Adrenal gland (tissue), 9 donors: ENCODE measurements at regions not wholly inside any gene's neighbourhood (a gene's known extent, or its start where the extent isn't known, plus 50 kb on each side); places are given as distances from the start of the nearest gene placed in this dataset.
A peak's percentile ranks its signal among the peaks of the same experiment; 100 is the strongest.
"Not testable (repeated sequence)": the region's sequence is repeated elsewhere in the genome, so short reads cannot be mapped to it uniquely, and the experiment has no call there.

Experiments used
- DNase-seq, 7 donors: peaks; one replicate each; pipeline ENCODE4 v3.0.0-alpha.2; 2019 to 2020
- H3K27ac ChIP-seq, 5 donors: fragments of 200-600 bp; sonication (generic) in 4 of 5; 1 replicate in 3 of 5; 2 replicates in 2 of 5; pipeline versions ENCODE4 v1.5.1 to v1.8.0; 2016 to 2020; ENCODE audit warnings: mild to moderate bottlenecking in 1 of 5
- H3K27me3 ChIP-seq: fragments of 200-600 bp; 2 replicates; pipeline ENCODE4 v1.8.0; 2021
- H3K36me3 ChIP-seq, 2 donors: fragments of 200-600 bp; replicated peaks in 1 of 2; 1 replicate in 1 of 2; 2 replicates in 1 of 2; pipeline versions ENCODE4 v1.5.1 to v1.8.0; 2018 to 2022
- H3K4me1 ChIP-seq, 2 donors: fragments of 200-600 bp; replicated peaks in 1 of 2; 1 replicate in 1 of 2; 2 replicates in 1 of 2; pipeline versions ENCODE4 v1.5.1 to v1.8.0; 2018 to 2021
- H3K4me3 ChIP-seq, 4 donors: fragments of 200-600 bp; sonication (generic) in 3 of 4; one replicate each; pipeline ENCODE4 v1.5.1; 2016 to 2018
- H3K9me3 ChIP-seq, 3 donors: fragments of 200-600 bp; sonication (generic) in 1 of 3; replicated peaks in 1 of 3; 1 replicate in 2 of 3; 2 replicates in 1 of 3; pipeline versions ENCODE4 v1.5.1 to v1.8.0; 2016 to 2021
- POLR2A ChIP-seq, 2 donors: fragments of 450-650 bp; IDR thresholded peaks; one replicate each; pipeline ENCODE4 v1.6.1; 2017; ENCODE audit warnings: antibody characterized with exemption in 2 of 2, mild to moderate bottlenecking in 2 of 2, moderate library complexity in 1 of 2
- WGBS, 4 donors: extraction: QIAGEN DNeasy Blood & Tissue Kit in 2 of 4; methylation state at CpG; one replicate each; pipeline versions ENCODE4 v1.1.5 to v1.1.7; 2013 to 2017; 5-methylcytosine and 5-hydroxymethylcytosine counted together
- intact Hi-C, 2 donors: fragments of 100-400 bp; cut with DNase I; formaldehyde crosslinking; loops; one replicate each; pipeline versions ENCODE4 v1.14.1 to v1.15.0; 2022 to 2023
- TF ChIP-seq, protein P1 (sequence below), 6 experiments: fragments of 450-650 bp in 4 of 6; fragments of 200-600 bp in 2 of 6; sonication (generic) in 1 of 6; IDR thresholded peaks; 1 replicate in 5 of 6; 2 replicates in 1 of 6; pipeline versions ENCODE4 v1.5.1 to v1.8.0; 2016 to 2021; ENCODE audit warnings: antibody characterized with exemption in 6 of 6, mild to moderate bottlenecking in 2 of 6, moderate library complexity in 1 of 6
- donor health status: healthy with polysubstance abuse.
- donor health status: Bipolar disorder and iron deficiency.
- donor health status: DM: yes; HTN: yes; CAD: no.
- donor health status: DM: no; HTN: no; CAD: no.
- donor health status: DM: no; HTN: no; CAD: no.

DNA sequence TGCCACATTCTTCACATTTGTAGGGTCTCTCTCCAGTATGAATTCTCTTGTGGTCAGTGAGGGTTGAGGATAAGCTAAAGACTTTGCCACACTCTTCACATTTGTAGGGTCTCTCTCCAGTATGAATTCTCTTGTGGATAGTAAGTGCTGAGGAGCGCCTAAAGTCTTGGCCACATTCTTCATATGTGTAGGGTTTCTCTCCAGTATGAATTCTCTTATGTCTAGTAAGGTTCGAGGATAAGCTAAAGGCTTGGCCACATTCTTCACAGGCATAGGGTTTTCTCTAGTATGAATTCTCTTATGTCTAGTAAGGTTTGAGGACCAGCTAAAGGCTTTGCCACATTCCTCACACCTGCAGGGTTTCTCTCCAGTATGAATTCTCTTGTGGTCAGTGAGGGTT is 706.9 kb upstream of the ZNF722 start:
- 67 to 86% (median 74%) methylated on average over 2 of the region's 2 CpGs; no CpG with 5 or more reads in 1 of the 4 donors for WGBS, 4 donors
- H3K36me3 ChIP-seq, DNase-seq, H3K27ac ChIP-seq, H3K4me3 ChIP-seq, H3K27me3 ChIP-seq, H3K9me3 ChIP-seq, intact Hi-C loops, H3K4me1 ChIP-seq: not testable (repeated sequence)

DNA sequence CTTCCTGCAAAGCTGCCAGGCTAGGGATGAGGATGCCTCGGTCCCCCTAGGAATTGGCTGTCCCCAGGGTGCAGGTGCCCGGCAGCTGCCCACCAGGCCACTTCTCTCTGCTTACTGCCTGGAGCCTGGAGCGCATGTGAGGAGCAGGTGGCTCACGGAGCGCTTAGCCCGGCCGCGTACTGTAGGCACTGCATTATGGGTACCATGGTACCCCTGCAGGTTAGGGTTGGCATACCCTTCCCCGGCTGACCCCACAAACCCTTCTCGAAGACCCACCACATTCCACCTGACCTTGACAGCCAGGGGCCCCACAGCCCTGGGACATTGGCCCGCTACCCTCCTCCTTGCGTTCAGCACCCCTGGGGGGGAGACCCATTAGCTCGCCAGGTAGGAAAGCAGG is 681.1 kb upstream of the ZNF722 start:
- H3K4me1 ChIP-seq, H3K27me3 ChIP-seq, H3K27ac ChIP-seq, H3K4me3 ChIP-seq, H3K36me3 ChIP-seq, H3K9me3 ChIP-seq, intact Hi-C loops: not testable (repeated sequence)
- 93 to 99% methylated on average over 7 to 8 of the region's 13 CpGs; no CpG with 5 or more reads in 2 of the 4 donors for WGBS, 4 donors
- peak in 1 of 7 donors; percentile 5 for DNase-seq

DNA sequence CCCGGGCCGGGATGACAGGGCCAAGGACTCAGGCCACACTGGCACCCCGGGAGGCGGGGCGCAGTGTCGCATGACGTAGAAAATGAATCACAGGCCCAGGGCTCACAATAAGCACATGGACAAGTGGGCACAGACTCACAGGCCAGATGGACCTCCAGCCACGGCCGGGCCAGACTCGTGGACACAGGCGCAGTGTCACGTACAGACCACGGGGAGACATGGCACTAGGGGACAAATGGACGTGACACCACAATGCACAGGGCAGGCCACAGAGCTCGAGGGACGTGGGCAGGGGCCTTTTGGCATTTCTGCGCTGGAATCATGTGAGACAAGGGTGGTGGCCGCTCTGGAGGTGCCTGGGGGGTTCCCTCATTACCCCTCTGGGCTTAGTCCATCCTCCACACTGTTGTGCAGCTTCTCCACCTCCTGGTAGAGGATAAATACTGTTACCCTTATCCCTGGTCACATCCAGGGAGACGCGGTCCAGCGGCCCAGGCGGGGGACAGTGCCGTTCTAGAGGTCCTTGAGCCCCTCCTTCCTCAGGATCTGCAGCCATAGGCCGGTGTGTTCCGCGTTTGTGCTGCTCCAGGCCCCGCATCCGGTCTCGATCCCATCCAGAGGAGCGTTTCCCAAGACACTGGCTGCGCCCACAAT is 649.8 kb upstream of the ZNF722 start:
- DNase-seq, intact Hi-C loops, H3K9me3 ChIP-seq, H3K36me3 ChIP-seq, H3K4me3 ChIP-seq, H3K27ac ChIP-seq, H3K4me1 ChIP-seq, H3K27me3 ChIP-seq: not testable (repeated sequence)
- 82 to 89% (median 85%) methylated on average over 10 to 18 of the region's 31 CpGs for WGBS, 4 donors

DNA sequence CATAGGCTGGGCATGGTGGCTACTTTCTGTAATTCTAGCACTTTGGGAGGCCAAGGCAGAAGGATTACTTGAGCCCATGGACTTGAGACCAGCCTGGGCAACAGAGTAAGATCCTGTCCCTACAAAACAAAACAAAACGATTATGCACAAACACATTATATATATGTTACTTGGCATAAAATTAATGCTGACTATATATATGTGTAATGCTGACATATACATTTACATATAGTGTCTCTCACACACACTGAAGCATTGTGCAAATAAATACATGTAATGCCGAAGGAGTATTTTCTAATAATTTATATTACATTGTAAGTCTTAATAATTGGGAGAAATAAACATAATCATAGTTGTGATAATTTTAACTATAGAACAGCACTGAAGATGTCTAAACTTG is 621.8 kb upstream of the ZNF722 start:
- DNase-seq, result no peak
- intact Hi-C loops, result no loop called here
- Histone ChIP-seq H3K27me3 (no peaks in the 10 kb centered on the region), H3K4me3 (no peak overlapping the region), H3K36me3 (no peaks in the 10 kb centered on the region), H3K9me3 (no peaks in the 10 kb centered on the region), H3K4me1 (no peaks in the 10 kb centered on the region), H3K27ac (no peak overlapping the region)
- 39 to 54% (median 43%) methylated on average over 2 of the region's 2 CpGs for WGBS, 4 donors
- TF ChIP-seq, protein P1, sequence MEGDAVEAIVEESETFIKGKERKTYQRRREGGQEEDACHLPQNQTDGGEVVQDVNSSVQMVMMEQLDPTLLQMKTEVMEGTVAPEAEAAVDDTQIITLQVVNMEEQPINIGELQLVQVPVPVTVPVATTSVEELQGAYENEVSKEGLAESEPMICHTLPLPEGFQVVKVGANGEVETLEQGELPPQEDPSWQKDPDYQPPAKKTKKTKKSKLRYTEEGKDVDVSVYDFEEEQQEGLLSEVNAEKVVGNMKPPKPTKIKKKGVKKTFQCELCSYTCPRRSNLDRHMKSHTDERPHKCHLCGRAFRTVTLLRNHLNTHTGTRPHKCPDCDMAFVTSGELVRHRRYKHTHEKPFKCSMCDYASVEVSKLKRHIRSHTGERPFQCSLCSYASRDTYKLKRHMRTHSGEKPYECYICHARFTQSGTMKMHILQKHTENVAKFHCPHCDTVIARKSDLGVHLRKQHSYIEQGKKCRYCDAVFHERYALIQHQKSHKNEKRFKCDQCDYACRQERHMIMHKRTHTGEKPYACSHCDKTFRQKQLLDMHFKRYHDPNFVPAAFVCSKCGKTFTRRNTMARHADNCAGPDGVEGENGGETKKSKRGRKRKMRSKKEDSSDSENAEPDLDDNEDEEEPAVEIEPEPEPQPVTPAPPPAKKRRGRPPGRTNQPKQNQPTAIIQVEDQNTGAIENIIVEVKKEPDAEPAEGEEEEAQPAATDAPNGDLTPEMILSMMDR (IDR thresholded peaks at IDR 0.05), result no peak
- no peak for TF ChIP-seq POLR2A (IDR thresholded peaks at IDR 0.05)

DNA sequence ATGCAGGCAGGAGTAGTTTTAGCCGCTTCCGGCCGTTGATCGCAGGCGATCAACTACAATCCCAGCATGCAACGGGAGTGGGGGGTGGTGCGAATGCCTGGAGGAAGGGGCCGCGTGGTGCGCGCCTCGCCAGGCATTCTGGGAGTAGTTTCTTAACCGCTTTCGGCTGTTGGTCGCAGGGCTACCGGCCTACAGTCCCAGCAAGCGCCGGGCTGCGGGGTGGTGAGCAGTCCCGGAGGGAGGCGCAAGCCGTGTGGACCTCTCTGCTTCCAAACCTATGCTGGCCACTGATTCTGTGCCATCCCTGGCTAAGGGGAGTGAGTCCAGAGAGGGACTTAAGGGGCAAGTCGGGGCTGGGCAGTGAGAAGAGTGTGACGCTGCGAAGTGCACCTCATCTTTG is 604.5 kb upstream of the ZNF722 start:
- H3K27me3 ChIP-seq, H3K27ac ChIP-seq, H3K4me3 ChIP-seq, DNase-seq, H3K4me1 ChIP-seq, H3K36me3 ChIP-seq, H3K9me3 ChIP-seq, intact Hi-C loops: not testable (repeated sequence)
- WGBS, 4 donors, result no CpG with 5 or more reads among the region's 25 CpGs

DNA sequence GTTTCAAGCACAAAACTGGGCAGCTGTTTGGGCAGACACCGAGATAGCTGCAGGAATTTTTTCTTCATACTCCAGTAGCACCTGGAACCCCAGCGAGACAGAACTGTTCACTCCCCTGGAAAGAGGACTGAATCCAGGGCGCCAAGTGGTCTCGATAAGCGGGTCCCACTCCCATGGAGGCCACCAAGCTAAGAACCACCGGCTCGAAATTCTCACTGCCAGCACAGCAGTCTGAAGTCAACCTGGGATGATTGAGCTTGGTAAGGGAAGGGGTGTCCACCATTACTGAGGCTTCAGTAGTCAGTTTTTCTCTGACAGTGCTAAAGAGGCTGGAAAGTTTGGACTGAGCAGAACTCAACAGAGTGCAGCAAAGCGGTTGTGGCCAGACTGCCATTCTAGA is 590.8 kb upstream of the ZNF722 start:
- H3K27me3 ChIP-seq, result not testable (repeated sequence)

More for the DNA sequence above, 590.8 kb upstream of the ZNF722 start:
- H3K36me3 ChIP-seq, H3K4me1 ChIP-seq, H3K9me3 ChIP-seq, H3K4me3 ChIP-seq, intact Hi-C loops, H3K27ac ChIP-seq: not testable (repeated sequence)
- 66 to 90% (median 69%) methylated on average over 2 to 5 of the region's 8 CpGs for WGBS, 4 donors
- DNase-seq, result peak in 1 of 7 donors; percentile 3
